Muscle of back (tissue), 3 donors: ENCODE measurements at regions not wholly inside any gene's neighbourhood (a gene's known extent, or its start where the extent isn't known, plus 50 kb on each side); places are given as distances from the start of the nearest gene placed in this dataset.
"Not testable (repeated sequence)": the region's sequence is repeated elsewhere in the genome, so short reads cannot be mapped to it uniquely, and the experiment has no call there.

Source experiments
- DNase-seq, 3 donors: peaks; one replicate each; pipeline versions ENCODE4 v3.0.0 to v3.0.0-alpha.2; 2013

GRCh38 chr2:156778916-156779315 is 342.7 kb downstream of the GPD2 start:
- no peak for DNase-seq

- DNase-seq = no peak
These were observed 343.4 kb downstream of the GPD2 start for GRCh38 chr2:156779416-156780120.

GRCh38 chr2:156781677-156782076 is 345.5 kb downstream of the GPD2 start:
- not testable (repeated sequence) for DNase-seq

- peak in 1 of 3 donors; percentile 19 for DNase-seq
These were observed 348.0 kb downstream of the GPD2 start for GRCh38 chr2:156784020-156784701.

GRCh38 chr2:156787517-156787916 is 351.3 kb downstream of the GPD2 start:
- no peak for DNase-seq

GRCh38 chr2:156790343-156791037 is 354.3 kb downstream of the GPD2 start:
- DNase-seq = no peak

- DNase-seq = no peak
These were observed 356.2 kb downstream of the GPD2 start for GRCh38 chr2:156792242-156792840.

- no peak for DNase-seq
These were observed 361.7 kb downstream of the GPD2 start for GRCh38 chr2:156797832-156798231.

GRCh38 chr2:156800065-156800653 is 364.0 kb downstream of the GPD2 start:
- peak in 1 of 3 donors; percentile 26 for DNase-seq

GRCh38 chr2:156800781-156801361 is 364.7 kb downstream of the GPD2 start:
- DNase-seq = peak in 1 of 3 donors; percentile 29

GRCh38 chr2:156803243-156803642 is 367.1 kb downstream of the GPD2 start:
- DNase-seq = no peak

GRCh38 chr2:156803967-156804366 is 367.8 kb downstream of the GPD2 start:
- no peak for DNase-seq

GRCh38 chr2:156810094-156810493 is 373.9 kb downstream of the GPD2 start:
- DNase-seq = no peak

- DNase-seq = no peak
These were observed 376.3 kb downstream of the GPD2 start for GRCh38 chr2:156812496-156812895.

GRCh38 chr2:156817430-156817829 is 381.3 kb downstream of the GPD2 start:
- no peak for DNase-seq

- no peak for DNase-seq
These were observed 382.0 kb downstream of the GPD2 start for GRCh38 chr2:156818221-156818620.

GRCh38 chr2:156818944-156819343 is 382.8 kb downstream of the GPD2 start:
- DNase-seq = peak; percentile 45 to 83 (median 71)

- DNase-seq = peak; percentile 84 to 91 (median 88)
These were observed 390.3 kb downstream of the GPD2 start for GRCh38 chr2:156826341-156826933.

GRCh38 chr2:156834431-156834830 is 398.3 kb downstream of the GPD2 start:
- DNase-seq = no peak

GRCh38 chr2:156837635-156838370 is 401.6 kb downstream of the GPD2 start:
- DNase-seq = peak in 2 of 3 donors; percentile 5 to 24
